HG03196 (cell line): ENCODE measurements at regions not wholly inside any gene's neighbourhood (a gene's known extent, or its start where the extent isn't known, plus 50 kb on each side); places are given as distances from the start of the nearest gene placed in this dataset.
"Not testable (repeated sequence)": the region's sequence is repeated elsewhere in the genome, so short reads cannot be mapped to it uniquely, and the experiment has no call there.

ENCODE experiments used
- ATAC-seq: cut with Tn5 transposase; IDR thresholded peaks from one replicate; pipeline ENCODE4 v1.9.1; 2021; ENCODE audit not compliant: unreplicated experiment

GRCh38 chr13:65623148-65623547 lies 1607.0 kb downstream of the PCDH9 start:
- no peak for ATAC-seq

- ATAC-seq = no peak
Measured at GRCh38 chr13:65615506-65615905, 1614.6 kb downstream of the PCDH9 start.

- ATAC-seq = no peak
Measured at GRCh38 chr13:65613004-65613403, 1617.1 kb downstream of the PCDH9 start.

- ATAC-seq = no peak
Measured at GRCh38 chr13:65609350-65609749, 1620.8 kb downstream of the PCDH9 start.

GRCh38 chr13:65606622-65607021 lies 1623.5 kb downstream of the PCDH9 start:
- no peak for ATAC-seq

- ATAC-seq = no peak
Measured at GRCh38 chr13:65605396-65605795, 1624.7 kb downstream of the PCDH9 start.

GRCh38 chr13:65603160-65603559 lies 1627.0 kb downstream of the PCDH9 start:
- ATAC-seq = no peak

- ATAC-seq = no peak
Measured at GRCh38 chr13:65601855-65602254, 1628.3 kb downstream of the PCDH9 start.

- ATAC-seq = no peak
Measured at GRCh38 chr13:65600702-65601101, 1629.4 kb downstream of the PCDH9 start.

GRCh38 chr13:65597839-65598818 lies 1632.0 kb downstream of the PCDH9 start:
- ATAC-seq = no peak

GRCh38 chr13:65595916-65596315 lies 1634.2 kb downstream of the PCDH9 start:
- ATAC-seq = no peak

GRCh38 chr13:65594298-65594781 lies 1635.8 kb downstream of the PCDH9 start:
- no peak for ATAC-seq

- no peak for ATAC-seq
Measured at GRCh38 chr13:65593298-65593874, 1636.8 kb downstream of the PCDH9 start.

GRCh38 chr13:65592731-65593130 lies 1637.4 kb downstream of the PCDH9 start:
- ATAC-seq = no peak

- ATAC-seq = no peak
Measured at GRCh38 chr13:65585346-65585745, 1644.8 kb downstream of the PCDH9 start.

GRCh38 chr13:65584126-65584525 lies 1646.0 kb downstream of the PCDH9 start:
- ATAC-seq = no peak

GRCh38 chr13:65582160-65582559 lies 1648.0 kb downstream of the PCDH9 start:
- ATAC-seq = no peak

- ATAC-seq = not testable (repeated sequence)
Measured at GRCh38 chr13:65564561-65564960, 1665.6 kb downstream of the PCDH9 start.

GRCh38 chr13:65562305-65562704 lies 1667.8 kb downstream of the PCDH9 start:
- no peak for ATAC-seq

GRCh38 chr13:65560936-65561335 lies 1669.2 kb downstream of the PCDH9 start:
- ATAC-seq = no peak

- no peak for ATAC-seq
Measured at GRCh38 chr13:65555962-65556361, 1674.2 kb downstream of the PCDH9 start.

- ATAC-seq = no peak
Measured at GRCh38 chr13:65553096-65553727, 1676.9 kb downstream of the PCDH9 start.
